ENCODE measurements at regions not wholly inside any gene's neighbourhood (a gene's known extent, or its start where the extent isn't known, plus 50 kb on each side); places are given as distances from the start of the nearest gene placed in this dataset.

- Histone ChIP-seq H3K9ac (replicated peaks in 1 of 4; ENCODE audit: extremely low read depth in 1 of 4, low read depth in 3 of 4, low read length in 3 of 4) (no peak overlapping the region), H3K56ac (replicated peaks; ENCODE audit: insufficient read length, low read depth, low read length) (no peak overlapping the region), H2BK15ac (ENCODE audit: low read length) (no peak overlapping the region), H3K27ac (ENCODE audit: low read depth, low read length) (no peak overlapping the region), H2AFZ (ENCODE audit: low read length) (no peak overlapping the region), H3K14ac (ENCODE audit: insufficient read length) (no peak overlapping the region), H3K23ac (ENCODE audit: insufficient read length) (no peak overlapping the region), H2BK120ac (replicated peaks; ENCODE audit: low read depth, low read length) (no peak overlapping the region), H4K5ac (ENCODE audit: insufficient read length, low read depth, low read length) (no peak overlapping the region), H3K4me3 (ENCODE audit: extremely low read depth in 1 of 4, insufficient read depth in 2 of 4, low read depth in 3 of 4, low read length in 4 of 4) (no peak overlapping the region), H2BK20ac (ENCODE audit: low read length) (no peak overlapping the region), H2AK5ac (ENCODE audit: low read depth, low read length) (no peak overlapping the region), H3K4ac (replicated peaks; ENCODE audit: insufficient read length, low read depth, low read length) (no peak overlapping the region), H4K8ac (ENCODE audit: extremely low read depth, insufficient read depth, low read length) (no peak overlapping the region), H3K79me2 (ENCODE audit: control insufficient read depth in 1 of 2, insufficient read depth in 2 of 2, low read length in 2 of 2) (no peaks in the 10 kb centered on the region; a peak in 1 of 4 replicates), H3K4me1 (replicated peaks in 1 of 4; ENCODE audit: control insufficient read depth in 3 of 4, insufficient read depth in 4 of 4, low read length in 3 of 4) (peaks cover 0 to under 1% (median 0%) of the 10 kb centered on the region in 4 experiments; a peak in 1 of 7 replicates), H3K9me3 (ENCODE audit: insufficient read depth in 2 of 2, low read depth in 1 of 2, low read length in 1 of 2) (peaks cover 0 to 9% of the 10 kb centered on the region in 2 experiments; a peak in 1 of 4 replicates), H3K23me2 (ENCODE audit: low read depth, low read length) (peaks cover 12% of the 10 kb centered on the region), H2BK5ac (ENCODE audit: low read depth, low read length) (no peak overlapping the region), H3K27me3 (replicated peaks in 1 of 4; ENCODE audit: control insufficient read depth in 3 of 4, extremely low read depth in 1 of 4, insufficient read depth in 3 of 4, low read length in 3 of 4) (peaks cover 0 to 1% (median 0%) of the 10 kb centered on the region in 4 experiments; a peak in 1 of 7 replicates), H4K91ac (replicated peaks; ENCODE audit: insufficient read length, low read length) (no peak overlapping the region), H3K79me1 (ENCODE audit: low read depth, low read length) (no peaks in the 10 kb centered on the region), H3K18ac (ENCODE audit: extremely low read depth, low read length) (no peak overlapping the region), H2BK12ac (ENCODE audit: low read depth, low read length) (no peak overlapping the region), H4K20me1 (replicated peaks in 1 of 2; ENCODE audit: control insufficient read depth in 1 of 2, insufficient read depth in 2 of 2, low read length in 2 of 2) (peaks cover 0 to 6% of the 10 kb centered on the region in 2 experiments), H3K4me2 (ENCODE audit: insufficient read depth in 1 of 2, low read depth in 2 of 2, low read length in 2 of 2) (no peak overlapping the region), H3K36me3 (ENCODE audit: control insufficient read depth in 2 of 4, insufficient read depth in 4 of 4, low read length in 3 of 4) (no peaks in the 10 kb centered on the region; a peak in 1 of 8 replicates)
- POLR2A ChIA-PET (ENCODE audit: partially characterized antibody) = no interaction called here
- CTCF ChIA-PET (ENCODE audit: partially characterized antibody) = interaction anchor here (1.4 kb wide), 1 partner anchor 15 kb away, joined by 4 read pairs; no protein-coding TSS in a partner anchor
- FAIRE-seq (no peak), DNase-seq (ENCODE audit: low read depth in 1 of 2, low spot score in 2 of 2) (no peak)
- WGBS, 2 experiments (ENCODE audit: extremely low coverage in 1 of 2, insufficient coverage in 1 of 2, insufficient read length in 1 of 2, insufficient replicate concordance in 2 of 2, low coverage in 1 of 2, low lambda C conversion rate in 2 of 2, missing lambda C conversion rate in 1 of 2) = 77% methylated on average over 4 of the region's 4 CpGs; no CpG with 5 or more reads in 1 of the 2 experiments
- TF ChIP-seq TAF7 (optimal IDR thresholded peaks at IDR 0.05; ENCODE audit: borderline replicate concordance, low read depth, low read length) = no peak
- no peak for TF ChIP-seq CREB1 (IDR thresholded peaks at IDR 0.05)
- TF ChIP-seq NRF1 (IDR thresholded peaks at IDR 0.05; ENCODE audit: low read depth, low read length) = no peak
- TF ChIP-seq, protein P1, sequence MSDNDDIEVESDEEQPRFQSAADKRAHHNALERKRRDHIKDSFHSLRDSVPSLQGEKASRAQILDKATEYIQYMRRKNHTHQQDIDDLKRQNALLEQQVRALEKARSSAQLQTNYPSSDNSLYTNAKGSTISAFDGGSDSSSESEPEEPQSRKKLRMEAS (IDR thresholded peaks at IDR 0.05) = no peak
- TF ChIP-seq ASH2L (IDR thresholded peaks at IDR 0.05; ENCODE audit: low read length) = no peak
- TF ChIP-seq CHD1 (IDR thresholded peaks at IDR 0.05; ENCODE audit: low read depth, low read length) = no peak
- TF ChIP-seq E2F6 (IDR thresholded peaks at IDR 0.05) = no peak
- TF ChIP-seq BRCA1 (IDR thresholded peaks at IDR 0.05; ENCODE audit: low read depth, low read length) = no peak
- no peak for TF ChIP-seq HDAC2 (IDR thresholded peaks at IDR 0.05; ENCODE audit: borderline replicate concordance in 1 of 2, low read depth in 2 of 2, low read length in 2 of 2)
- TF ChIP-seq ATF3 (IDR thresholded peaks at IDR 0.05; ENCODE audit: insufficient read depth, low read depth, low read length) = no peak
- no peak for TF ChIP-seq EGR1 (IDR thresholded peaks at IDR 0.05; ENCODE audit: borderline replicate concordance, low read depth, low read length)
Measured at GRCh38 chr12:114901316-114901715, 217.3 kb upstream of the TBX3 start.

Measured in H1 (cell line).